OCI-LY7 (cell line): ENCODE measurements at regions not wholly inside any gene's neighbourhood (a gene's known extent, or its start where the extent isn't known, plus 50 kb on each side); places are given as distances from the start of the nearest gene placed in this dataset.
"Not testable (repeated sequence)": the region's sequence is repeated elsewhere in the genome, so short reads cannot be mapped to it uniquely, and the experiment has no call there.

ENCODE experiments used
- BruUV-seq: library from RNA; stranded (reverse); fragments of 400-500 nt; replicated peaks from 2 replicates; lab custom pipeline; 2021; lab: Mats Ljungman, UMichigan
- CTCF ChIA-PET: fragments of 300-600 bp; sonication (Branson Sonifier 250); formaldehyde crosslinking; loops from one replicate; lab custom pipeline; 2022; ENCODE audit warnings: antibody characterized with exemption; ENCODE audit not compliant: unreplicated experiment; lab: Charles Lee
- POLR2A ChIA-PET: fragments of 300-600 bp; sonication (Branson Sonifier 250); formaldehyde crosslinking; loops from one replicate; lab custom pipeline; 2022; ENCODE audit warnings: antibody characterized with exemption; lab: Charles Lee
- DNase-seq: peaks from one replicate; pipeline ENCODE4 v3.0.0-alpha.2; 2015; ENCODE audit warnings: low spot score
- H2AFZ ChIP-seq: fragments of 200-600 bp; sonication (generic), shearing (Covaris generic); 2 replicates; pipeline ENCODE4 v1.6.1; 2014; ENCODE audit warnings: mild to moderate bottlenecking, antibody characterized with exemption, low read length, moderate library complexity
- H3K27ac ChIP-seq: fragments of 200-600 bp; sonication (generic); 2 replicates; pipeline ENCODE4 v1.5.1; 2014; ENCODE audit warnings: mixed run types, low read depth, mild to moderate bottlenecking, moderate library complexity, low read length, inconsistent platforms; ENCODE audit not compliant: poor library complexity, severe bottlenecking
- H3K36me3 ChIP-seq: fragments of 200-600 bp; sonication (generic); 2 replicates; pipeline ENCODE4 v1.6.1; 2014; ENCODE audit warnings: mild to moderate bottlenecking, antibody characterized with exemption, low read length, moderate library complexity, mixed read lengths; ENCODE audit not compliant: insufficient read depth
- H3K4me1 ChIP-seq: fragments of 200-600 bp; sonication (generic); 2 replicates; pipeline ENCODE4 v1.5.1; 2014; ENCODE audit warnings: mild to moderate bottlenecking, low read length; ENCODE audit not compliant: insufficient read depth, poor library complexity, severe bottlenecking
- H3K4me2 ChIP-seq: fragments of 200-600 bp; sonication (generic); 2 replicates; pipeline ENCODE4 v1.6.1; 2014; ENCODE audit warnings: mild to moderate bottlenecking, low read length
- H3K4me3 ChIP-seq: fragments of 200-600 bp; sonication (generic); 2 replicates; pipeline ENCODE4 v1.5.1; 2014; ENCODE audit warnings: mild to moderate bottlenecking, low read depth, low read length; ENCODE audit not compliant: poor library complexity, severe bottlenecking
- H3K79me2 ChIP-seq: fragments of 200-600 bp; sonication (generic); 2 replicates; pipeline ENCODE4 v1.6.1; 2016; ENCODE audit warnings: low read depth, mild to moderate bottlenecking, low read length, moderate library complexity, mixed read lengths; ENCODE audit not compliant: insufficient read depth
- H3K9me2 ChIP-seq: fragments of 200-600 bp; sonication (generic); 2 replicates; pipeline ENCODE4 v1.6.1; 2016; ENCODE audit warnings: mild to moderate bottlenecking, low read length, mixed read lengths; ENCODE audit not compliant: insufficient read depth
- H3K9me3 ChIP-seq: fragments of 200-600 bp; sonication (generic); 2 replicates; pipeline ENCODE4 v1.6.1; 2014; ENCODE audit warnings: mild to moderate bottlenecking, mixed run types, low read length, mixed read lengths
- H4K20me1 ChIP-seq: fragments of 200-600 bp; sonication (generic); 2 replicates; pipeline ENCODE4 v1.6.1; 2014; ENCODE audit warnings: mild to moderate bottlenecking, antibody characterized with exemption, low read length, moderate library complexity, mixed read lengths; ENCODE audit not compliant: insufficient read depth
- EZH2phosphoT487 ChIP-seq: fragments of 200-600 bp; sonication (generic); IDR thresholded peaks from 2 replicates; pipeline ENCODE4 v1.6.1; 2018; ENCODE audit warnings: low read depth, borderline replicate concordance, mild to moderate bottlenecking, mixed run types, antibody characterized with exemption, low read length, moderate library complexity, mixed read lengths
- intact Hi-C: fragments of 100-400 bp; cut with micrococcal nuclease; formaldehyde crosslinking; loops from one replicate; pipeline ENCODE4 v1.10.0; 2022; ENCODE audit not compliant: unreplicated experiment
- TF ChIP-seq, protein P1 (sequence below): fragments of 200-600 bp; sonication (generic); conservative IDR thresholded peaks from 2 replicates; pipeline ENCODE4 v1.5.1; 2014; ENCODE audit warnings: mild to moderate bottlenecking, antibody characterized with exemption, low read length, moderate library complexity, mixed read lengths

GRCh38 chr12:47359310-47360092 is 279.7 kb upstream of the AMIGO2 start:
- no peak for DNase-seq
- Histone ChIP-seq H3K79me2 (no peaks in the 10 kb centered on the region), H3K4me1 (peaks cover 52% of the 10 kb centered on the region), H3K9me3 (no peaks in the 10 kb centered on the region), H3K36me3 (no peaks in the 10 kb centered on the region), H3K4me2 (no peak overlapping the region), H4K20me1 (no peaks in the 10 kb centered on the region), H3K27ac (no peak overlapping the region), H3K9me2 (no peaks in the 10 kb centered on the region), H3K4me3 (no peak overlapping the region), H2AFZ (0 out of 2 replicates have a peak overlapping the region, but pooled peaks have one; percentile 100)
- CTCF ChIA-PET: no interaction called here
- no TSS peak for BruUV-seq
- POLR2A ChIA-PET: no interaction called here
- intact Hi-C loops: loop anchor here (2.0 to 5.0 kb wide), 2 partner anchors 47 to 143 kb away; no protein-coding TSS in a partner anchor
- TF ChIP-seq, protein P1, sequence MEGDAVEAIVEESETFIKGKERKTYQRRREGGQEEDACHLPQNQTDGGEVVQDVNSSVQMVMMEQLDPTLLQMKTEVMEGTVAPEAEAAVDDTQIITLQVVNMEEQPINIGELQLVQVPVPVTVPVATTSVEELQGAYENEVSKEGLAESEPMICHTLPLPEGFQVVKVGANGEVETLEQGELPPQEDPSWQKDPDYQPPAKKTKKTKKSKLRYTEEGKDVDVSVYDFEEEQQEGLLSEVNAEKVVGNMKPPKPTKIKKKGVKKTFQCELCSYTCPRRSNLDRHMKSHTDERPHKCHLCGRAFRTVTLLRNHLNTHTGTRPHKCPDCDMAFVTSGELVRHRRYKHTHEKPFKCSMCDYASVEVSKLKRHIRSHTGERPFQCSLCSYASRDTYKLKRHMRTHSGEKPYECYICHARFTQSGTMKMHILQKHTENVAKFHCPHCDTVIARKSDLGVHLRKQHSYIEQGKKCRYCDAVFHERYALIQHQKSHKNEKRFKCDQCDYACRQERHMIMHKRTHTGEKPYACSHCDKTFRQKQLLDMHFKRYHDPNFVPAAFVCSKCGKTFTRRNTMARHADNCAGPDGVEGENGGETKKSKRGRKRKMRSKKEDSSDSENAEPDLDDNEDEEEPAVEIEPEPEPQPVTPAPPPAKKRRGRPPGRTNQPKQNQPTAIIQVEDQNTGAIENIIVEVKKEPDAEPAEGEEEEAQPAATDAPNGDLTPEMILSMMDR: no peak
- TF ChIP-seq EZH2phosphoT487: no peak

DNA sequence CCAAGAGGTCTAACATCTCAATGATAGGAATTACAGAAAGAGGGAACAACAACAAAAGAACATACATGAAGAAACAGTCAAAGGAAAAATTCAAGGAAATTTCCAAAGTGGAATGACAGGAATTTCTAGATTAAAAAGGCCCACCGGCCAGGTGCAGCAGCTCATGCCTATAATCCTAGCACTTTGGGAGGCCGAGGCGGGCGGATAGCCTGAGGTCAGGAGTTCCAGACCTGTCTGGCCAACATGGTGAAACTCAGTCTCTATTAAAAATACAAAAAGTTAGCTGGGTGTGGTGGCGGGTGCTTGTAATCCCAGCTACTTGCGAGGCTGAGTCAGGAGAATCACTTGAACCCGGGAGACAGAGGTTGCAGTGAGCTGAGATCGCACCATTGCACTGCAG is 277.2 kb upstream of the AMIGO2 start:
- BruUV-seq, CTCF ChIA-PET, H3K27ac ChIP-seq, H3K4me3 ChIP-seq, H3K9me3 ChIP-seq, H3K36me3 ChIP-seq, H3K9me2 ChIP-seq, DNase-seq, H2AFZ ChIP-seq, H4K20me1 ChIP-seq, intact Hi-C loops, H3K79me2 ChIP-seq: not testable (repeated sequence)
- Histone ChIP-seq H3K4me2 (peak overlapping the region; percentile 73), H3K4me1 (peaks cover 44% of the 10 kb centered on the region)
- POLR2A ChIA-PET: interaction anchor here (0.7 to 1.4 kb wide), 4 partner anchors 8 to 12 kb away, joined by 3 to 7 read pairs (median 4); no protein-coding TSS in a partner anchor

- H3K4me2 ChIP-seq: peak overlapping the region; percentile 73
- POLR2A ChIA-PET: interaction anchor here (0.6 to 1.4 kb wide), 7 partner anchors 8 to 1445 kb away, joined by 3 to 7 read pairs (median 4); no protein-coding TSS in a partner anchor
- TF ChIP-seq, protein P1: no peak
- no peak for TF ChIP-seq EZH2phosphoT487
- no peaks in the 10 kb centered on the region for H3K9me2 ChIP-seq
- DNase-seq: peak; percentile 85
- H4K20me1 ChIP-seq: no peaks in the 10 kb centered on the region
- H2AFZ ChIP-seq: peak overlapping the region; percentile 16; the same call in 1 of the 2 replicates
- H3K36me3 ChIP-seq: no peaks in the 10 kb centered on the region
- H3K4me3 ChIP-seq: peak overlapping the region; percentile 36
- no peaks in the 10 kb centered on the region for H3K79me2 ChIP-seq
- BruUV-seq: no TSS peak
- CTCF ChIA-PET: no interaction called here
- H3K4me1 ChIP-seq: peaks cover 37% of the 10 kb centered on the region
- peak overlapping the region; percentile 50 for H3K27ac ChIP-seq
- no peaks in the 10 kb centered on the region for H3K9me3 ChIP-seq
- intact Hi-C loops: no loop called here
These were observed 276.5 kb upstream of the AMIGO2 start for GRCh38 chr12:47356129-47356700.
